ENCODE measurements at regions not wholly inside any gene's neighbourhood (a gene's known extent, or its start where the extent isn't known, plus 50 kb on each side); places are given as distances from the start of the nearest gene placed in this dataset.

DNA sequence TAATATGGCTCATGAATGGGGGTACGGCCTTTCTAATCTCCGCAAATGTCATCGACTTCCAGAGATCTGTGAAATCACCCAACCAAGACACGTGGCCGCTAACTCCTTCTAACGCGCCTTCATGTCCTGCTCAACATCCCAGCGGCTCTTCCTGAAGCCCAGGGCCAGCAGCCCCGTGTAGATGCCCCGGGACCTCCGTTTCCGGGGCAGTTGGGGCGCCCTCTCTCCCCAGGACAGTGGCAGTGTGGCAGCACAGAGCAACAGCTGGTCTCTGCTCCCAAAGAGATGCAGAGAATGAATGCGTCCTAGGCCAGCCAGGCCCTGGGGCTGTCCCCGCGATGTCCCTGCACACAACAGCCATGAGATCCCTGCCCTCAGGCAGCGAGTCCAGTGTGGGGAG, 153.5 kb downstream of the RBFOX3 start (continued):
- no peak for TF ChIP-seq NR3C1 (IDR thresholded peaks at IDR 0.05)
- no peak for TF ChIP-seq MYC (IDR thresholded peaks at IDR 0.05; ENCODE audit: borderline replicate concordance, low read length)
- no peak for TF ChIP-seq HOXB13 (CRISPR knock-in tag; IDR thresholded peaks at IDR 0.05; ENCODE audit: low read depth)
- TF ChIP-seq, protein P1, sequence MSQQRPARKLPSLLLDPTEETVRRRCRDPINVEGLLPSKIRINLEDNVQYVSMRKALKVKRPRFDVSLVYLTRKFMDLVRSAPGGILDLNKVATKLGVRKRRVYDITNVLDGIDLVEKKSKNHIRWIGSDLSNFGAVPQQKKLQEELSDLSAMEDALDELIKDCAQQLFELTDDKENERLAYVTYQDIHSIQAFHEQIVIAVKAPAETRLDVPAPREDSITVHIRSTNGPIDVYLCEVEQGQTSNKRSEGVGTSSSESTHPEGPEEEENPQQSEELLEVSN (IDR thresholded peaks at IDR 0.05; ENCODE audit: borderline replicate concordance, low read depth) = no peak
- no peak for TF ChIP-seq EHF (CRISPR knock-in tag; IDR thresholded peaks at IDR 0.05)

DNA sequence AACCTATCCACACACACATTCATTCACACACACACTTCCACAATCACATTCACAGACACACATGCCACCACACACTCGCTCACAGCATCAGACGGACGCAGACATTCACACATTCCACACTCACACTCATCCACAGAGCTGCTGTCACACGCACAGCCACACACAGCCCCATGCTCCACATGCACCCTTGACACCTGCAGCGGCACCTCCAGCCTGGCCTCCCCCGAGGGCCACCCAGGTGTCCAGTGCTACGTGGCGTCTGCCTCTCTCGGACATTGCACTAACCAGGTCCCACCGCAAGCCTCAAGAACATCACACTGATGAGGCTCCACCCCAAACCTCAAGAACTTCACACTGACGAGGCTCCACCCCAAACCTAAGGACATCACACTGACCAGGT, 155.2 kb downstream of the RBFOX3 start:
- TF ChIP-seq CBX8 (IDR thresholded peaks at IDR 0.05) (no peak), HOXB13 (CRISPR knock-in tag; IDR thresholded peaks at IDR 0.05; ENCODE audit: low read depth) (no peak), HEYL (CRISPR knock-in tag; IDR thresholded peaks at IDR 0.05) (no peak), NPAS2 (CRISPR knock-in tag; IDR thresholded peaks at IDR 0.05; ENCODE audit: borderline replicate concordance) (no peak), ZSCAN20 (CRISPR knock-in tag; IDR thresholded peaks at IDR 0.05) (no peak), GATA3 (IDR thresholded peaks at IDR 0.05; ENCODE audit: borderline replicate concordance) (no peak), EHMT2 (IDR thresholded peaks at IDR 0.05; ENCODE audit: low read depth) (no peak)
- TF ChIP-seq, protein P2, sequence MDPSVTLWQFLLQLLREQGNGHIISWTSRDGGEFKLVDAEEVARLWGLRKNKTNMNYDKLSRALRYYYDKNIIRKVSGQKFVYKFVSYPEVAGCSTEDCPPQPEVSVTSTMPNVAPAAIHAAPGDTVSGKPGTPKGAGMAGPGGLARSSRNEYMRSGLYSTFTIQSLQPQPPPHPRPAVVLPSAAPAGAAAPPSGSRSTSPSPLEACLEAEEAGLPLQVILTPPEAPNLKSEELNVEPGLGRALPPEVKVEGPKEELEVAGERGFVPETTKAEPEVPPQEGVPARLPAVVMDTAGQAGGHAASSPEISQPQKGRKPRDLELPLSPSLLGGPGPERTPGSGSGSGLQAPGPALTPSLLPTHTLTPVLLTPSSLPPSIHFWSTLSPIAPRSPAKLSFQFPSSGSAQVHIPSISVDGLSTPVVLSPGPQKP (IDR thresholded peaks at IDR 0.05; ENCODE audit: low read depth, low read length) = no peak
- TF ChIP-seq, protein P3, sequence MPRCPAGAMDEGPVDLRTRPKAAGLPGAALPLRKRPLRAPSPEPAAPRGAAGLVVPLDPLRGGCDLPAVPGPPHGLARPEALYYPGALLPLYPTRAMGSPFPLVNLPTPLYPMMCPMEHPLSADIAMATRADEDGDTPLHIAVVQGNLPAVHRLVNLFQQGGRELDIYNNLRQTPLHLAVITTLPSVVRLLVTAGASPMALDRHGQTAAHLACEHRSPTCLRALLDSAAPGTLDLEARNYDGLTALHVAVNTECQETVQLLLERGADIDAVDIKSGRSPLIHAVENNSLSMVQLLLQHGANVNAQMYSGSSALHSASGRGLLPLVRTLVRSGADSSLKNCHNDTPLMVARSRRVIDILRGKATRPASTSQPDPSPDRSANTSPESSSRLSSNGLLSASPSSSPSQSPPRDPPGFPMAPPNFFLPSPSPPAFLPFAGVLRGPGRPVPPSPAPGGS (IDR thresholded peaks at IDR 0.05) = no peak
- no peak for FAIRE-seq
- no peak for DNase-seq (ENCODE audit: low read depth in 1 of 2, low spot score in 1 of 2)
- WGBS (ENCODE audit: missing lambda C conversion rate) = 82% methylated on average over 11 of the region's 11 CpGs
- no peak for ATAC-seq
- Histone ChIP-seq H3K9me3 (no peaks in the 10 kb centered on the region), H3K4me1 (peaks cover 13% of the 10 kb centered on the region), H3K4me3 (no peak overlapping the region), H3K4me2 (no peak overlapping the region), H3K27ac (peak overlapping the region in 1 of 2 experiments; percentile 2; a peak in 3 of 6 replicates)
- POLR2A ChIA-PET = no interaction called here
- CTCF ChIA-PET = no interaction called here

DNA sequence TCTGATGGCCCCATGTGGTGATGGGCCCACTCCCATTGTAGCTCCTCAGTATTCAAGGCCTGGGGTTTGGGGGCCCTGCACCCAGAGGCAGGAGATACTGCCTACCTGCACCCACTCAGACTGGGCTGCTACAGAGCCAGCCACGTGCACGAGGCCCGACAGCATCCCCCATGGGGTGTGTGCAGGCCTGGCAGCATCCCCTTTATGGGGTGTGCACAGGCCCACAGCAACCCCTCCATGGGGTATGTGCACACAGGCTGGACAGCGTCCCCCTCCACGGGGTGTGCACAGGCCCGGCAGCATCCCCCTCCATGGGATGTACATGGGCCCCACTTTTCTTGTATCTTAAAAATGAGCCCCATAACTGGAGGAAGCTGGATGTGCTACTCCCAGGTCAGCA, 156.0 kb downstream of the RBFOX3 start:
- ATAC-seq = no peak
- CTCF ChIA-PET = interaction anchor here (1.2 kb wide), 2 partner anchors 62 to 158 kb away, joined by 4 to 6 read pairs; no protein-coding TSS in a partner anchor
- POLR2A ChIA-PET = no interaction called here
- TF ChIP-seq CBX2 (IDR thresholded peaks at IDR 0.05; ENCODE audit: borderline replicate concordance, low read depth) (no peak), BHLHE40 (IDR thresholded peaks at IDR 0.05; ENCODE audit: low read depth, low read length) (no peak), CHD2 (IDR thresholded peaks at IDR 0.05; ENCODE audit: low read length, partially characterized antibody) (no peak), NFE2L2 (conservative IDR thresholded peaks at IDR 0.05; ENCODE audit: low read length) (no peak)
- 88% methylated on average over 6 of the region's 6 CpGs for WGBS (ENCODE audit: missing lambda C conversion rate)
- peaks cover 5% of the 10 kb centered on the region; the same call in 2 of the 3 replicates for H3K4me1 ChIP-seq
- no peak overlapping the region for H3K4me3 ChIP-seq
- H3K27ac ChIP-seq = peak overlapping the region in 1 of 2 experiments; percentile 2; a peak in 1 of 6 replicates
- H3K9me3 ChIP-seq = no peaks in the 10 kb centered on the region
- no peak for DNase-seq (ENCODE audit: low read depth in 1 of 2, low spot score in 1 of 2)
- no peak overlapping the region for H3K4me2 ChIP-seq
- FAIRE-seq = no peak

DNA sequence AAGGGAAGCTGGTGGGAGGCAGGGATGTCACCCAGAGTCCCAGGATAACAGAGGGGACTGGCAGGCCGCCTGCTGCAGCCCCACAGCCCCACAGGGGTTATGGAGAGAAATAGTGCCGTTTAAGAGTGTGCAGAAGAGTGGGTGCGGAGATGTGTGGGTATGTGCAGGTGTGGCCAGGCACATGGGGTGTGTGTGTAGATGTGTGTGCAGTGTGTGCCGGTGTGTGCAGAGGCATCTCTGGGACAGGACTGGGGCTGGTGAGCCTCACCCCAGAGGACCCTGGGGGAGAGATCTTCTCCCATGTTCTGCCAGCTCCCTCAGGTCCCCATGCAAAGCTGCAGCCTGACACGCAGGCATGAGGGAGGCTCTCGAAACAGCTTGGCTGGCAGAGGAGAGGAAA, 157.4 kb downstream of the RBFOX3 start:
- H3K9me3 ChIP-seq = no peaks in the 10 kb centered on the region
- TF ChIP-seq, protein P1 (IDR thresholded peaks at IDR 0.05; ENCODE audit: borderline replicate concordance, low read depth) = no peak
- TF ChIP-seq, protein P2 (IDR thresholded peaks at IDR 0.05; ENCODE audit: low read depth, low read length) = no peak
- TF ChIP-seq FOXS1 (CRISPR knock-in tag; IDR thresholded peaks at IDR 0.05) = no peak
- TF ChIP-seq HOXB13 (CRISPR knock-in tag; IDR thresholded peaks at IDR 0.05; ENCODE audit: low read depth) = no peak
- no peak for TF ChIP-seq ZNF302 (CRISPR knock-in tag; IDR thresholded peaks at IDR 0.05)
- TF ChIP-seq CBX2 (IDR thresholded peaks at IDR 0.05; ENCODE audit: borderline replicate concordance, low read depth) = no peak
- TF ChIP-seq NR3C1 (IDR thresholded peaks at IDR 0.05) = no peak
- TF ChIP-seq ESRRA (IDR thresholded peaks at IDR 0.05; ENCODE audit: borderline replicate concordance, low read length) = no peak
- TF ChIP-seq CBX8 (IDR thresholded peaks at IDR 0.05) = no peak
- CTCF ChIA-PET = interaction anchor here (1.0 to 1.4 kb wide), 3 partner anchors 12 to 159 kb away, joined by 3 to 5 read pairs (median 4); no protein-coding TSS in a partner anchor
- H3K4me1 ChIP-seq = no peaks in the 10 kb centered on the region
- H3K4me2 ChIP-seq = no peak overlapping the region
- FAIRE-seq (no peak), ATAC-seq (no peak; a peak in 1 of 6 replicates), DNase-seq (ENCODE audit: low read depth in 1 of 2, low spot score in 1 of 2) (no peak)
- POLR2A ChIA-PET = no interaction called here
- peak overlapping the region in 1 of 2 experiments; percentile 27; a peak in 2 of 6 replicates for H3K27ac ChIP-seq
- WGBS (ENCODE audit: missing lambda C conversion rate) = 74% methylated on average over 6 of the region's 6 CpGs
- H3K4me3 ChIP-seq = no peak overlapping the region

Data from A549 (cell line).